CD4-positive, CD25-positive, alpha-beta regulatory T cell (primary cell): ENCODE measurements at regions not wholly inside any gene's neighbourhood (a gene's known extent, or its start where the extent isn't known, plus 50 kb on each side); places are given as distances from the start of the nearest gene placed in this dataset.
A peak's percentile ranks its signal among the peaks of the same experiment; 100 is the strongest.

Source experiments
- ATAC-seq, 2 donors: fragments of 150-1000 bp; cut with Tn5 transposase; one replicate each; pipeline ENCODE4 v1.10.0; 2021; ENCODE audit warnings: low read depth in 2 of 2, moderate number of reproducible peaks in 2 of 2, moderate library complexity in 1 of 2
- DNase-seq, 3 donors: peaks; one replicate each; pipeline versions ENCODE4 v3.0.0 to v3.0.0-alpha.2; 2012 to 2022; ENCODE audit warnings: mixed read lengths in 1 of 3
- H3K27ac ChIP-seq: one replicate; pipeline ENCODE4 v1.7.0; 2013; ENCODE audit warnings: mild to moderate bottlenecking, low read length; ENCODE audit not compliant: insufficient read depth, poor library complexity, severe bottlenecking
- H3K27me3 ChIP-seq: one replicate; pipeline ENCODE4 v1.7.0; 2013; ENCODE audit warnings: low read length; ENCODE audit not compliant: control insufficient read depth, insufficient read depth
- H3K36me3 ChIP-seq: one replicate; pipeline ENCODE4 v1.7.0; 2013; ENCODE audit warnings: mild to moderate bottlenecking, low read length, moderate library complexity; ENCODE audit not compliant: control insufficient read depth, insufficient read depth
- H3K4me1 ChIP-seq: 2 replicates; pipeline ENCODE4 v1.7.0; 2013; ENCODE audit warnings: mild to moderate bottlenecking, low read length; ENCODE audit not compliant: insufficient read depth, control insufficient read depth, poor library complexity, severe bottlenecking
- H3K4me3 ChIP-seq: one replicate; pipeline ENCODE4 v1.7.0; 2013; ENCODE audit warnings: low read depth, mild to moderate bottlenecking, low read length, moderate library complexity
- H3K9me3 ChIP-seq, 2 experiments: 1 replicate in 1 of 2; 2 replicates in 1 of 2; pipeline ENCODE4 v1.7.0; 2013; ENCODE audit warnings: low read length in 2 of 2, mild to moderate bottlenecking in 1 of 2, moderate library complexity in 1 of 2; ENCODE audit not compliant: control insufficient read depth in 2 of 2
- H3K27ac Mint-ChIP-seq, 3 donors: one replicate each; pipeline ENCODE4 v1.8.0; 2020 to 2022; ENCODE audit warnings: mild to moderate bottlenecking in 3 of 3, mixed read lengths in 3 of 3, moderate library complexity in 2 of 3
- H3K27me3 Mint-ChIP-seq: one replicate; pipeline ENCODE4 v1.8.0; 2022; ENCODE audit warnings: mild to moderate bottlenecking, mixed read lengths
- H3K36me3 Mint-ChIP-seq: one replicate; pipeline ENCODE4 v1.8.0; 2020; ENCODE audit warnings: mixed read lengths
- H3K4me1 Mint-ChIP-seq, 4 donors: one replicate each; pipeline ENCODE4 v1.8.0; 2020 to 2022; ENCODE audit warnings: mixed read lengths in 4 of 4, mild to moderate bottlenecking in 1 of 4
- H3K4me3 Mint-ChIP-seq, 4 donors: one replicate each; pipeline ENCODE4 v1.8.0; 2020 to 2022; ENCODE audit warnings: mild to moderate bottlenecking in 4 of 4, mixed read lengths in 4 of 4, moderate library complexity in 3 of 4
- H3K9me3 Mint-ChIP-seq, 7 donors: one replicate each; pipeline ENCODE4 v1.8.0; 2020 to 2022; ENCODE audit warnings: mixed read lengths in 7 of 7, mild to moderate bottlenecking in 3 of 7, moderate library complexity in 2 of 7

GRCh38 chr4:163582703-163583102, 88.2 kb downstream of the TMA16 start:
- no peak for ATAC-seq
- Mint-ChIP-seq H3K27me3 (peaks cover 18% of the 10 kb centered on the region), H3K27ac (no peak overlapping the region), H3K4me3 (no peak overlapping the region), H3K36me3 (no peaks in the 10 kb centered on the region), H3K4me1 (peaks cover 0 to 5% (median 2%) of the 10 kb centered on the region in 4 donors), H3K9me3 (peaks cover 0 to 5% (median 0%) of the 10 kb centered on the region in 7 donors)
- Histone ChIP-seq H3K27me3 (no peaks in the 10 kb centered on the region), H3K27ac (no peak overlapping the region), H3K9me3 (no peaks in the 10 kb centered on the region), H3K4me3 (no peak overlapping the region), H3K4me1 (no peaks in the 10 kb centered on the region), H3K36me3 (no peaks in the 10 kb centered on the region)
- no peak for DNase-seq

- no peaks in the 10 kb centered on the region for H3K36me3 Mint-ChIP-seq
- no peak overlapping the region for H3K4me3 ChIP-seq
- H3K4me1 ChIP-seq, result no peaks in the 10 kb centered on the region
- H3K27ac Mint-ChIP-seq, result no peak overlapping the region
- H3K27me3 Mint-ChIP-seq, result peaks cover 15% of the 10 kb centered on the region
- DNase-seq (peak in 1 of 3 donors; percentile 7), ATAC-seq (peak; percentile 28)
- H3K4me3 Mint-ChIP-seq, result no peak overlapping the region
- no peak overlapping the region for H3K27ac ChIP-seq
- H3K9me3 Mint-ChIP-seq, result peaks cover 0 to 3% (median 0%) of the 10 kb centered on the region in 7 donors
- H3K9me3 ChIP-seq, result no peaks in the 10 kb centered on the region
- no peaks in the 10 kb centered on the region for H3K27me3 ChIP-seq
- H3K4me1 Mint-ChIP-seq, result peaks cover 4 to 30% (median 9%) of the 10 kb centered on the region in 4 donors
- H3K36me3 ChIP-seq, result no peaks in the 10 kb centered on the region
Observed at GRCh38 chr4:163587867-163588266, 93.4 kb downstream of the TMA16 start.

GRCh38 chr4:163588532-163588931, 94.0 kb downstream of the TMA16 start:
- peaks cover 15% of the 10 kb centered on the region for H3K27me3 Mint-ChIP-seq
- no peak overlapping the region for H3K4me3 Mint-ChIP-seq
- Histone ChIP-seq H3K27me3 (no peaks in the 10 kb centered on the region), H3K4me3 (no peak overlapping the region), H3K27ac (no peak overlapping the region), H3K9me3 (no peaks in the 10 kb centered on the region), H3K4me1 (no peaks in the 10 kb centered on the region), H3K36me3 (no peaks in the 10 kb centered on the region)
- no peak overlapping the region for H3K27ac Mint-ChIP-seq
- ATAC-seq (no peak), DNase-seq (no peak)
- H3K4me1 Mint-ChIP-seq, result peaks cover 4 to 30% (median 9%) of the 10 kb centered on the region in 4 donors
- H3K9me3 Mint-ChIP-seq, result peaks cover 0 to 3% (median 0%) of the 10 kb centered on the region in 7 donors
- no peaks in the 10 kb centered on the region for H3K36me3 Mint-ChIP-seq

GRCh38 chr4:163590103-163590502, 95.6 kb downstream of the TMA16 start:
- Mint-ChIP-seq H3K9me3 (peaks cover 0 to 3% (median 0%) of the 10 kb centered on the region in 7 donors), H3K36me3 (peaks cover 3% of the 10 kb centered on the region), H3K4me3 (no peak overlapping the region), H3K27me3 (peaks cover 9% of the 10 kb centered on the region), H3K4me1 (peaks cover 4 to 30% (median 8%) of the 10 kb centered on the region in 4 donors), H3K27ac (no peak overlapping the region)
- DNase-seq (no peak), ATAC-seq (no peak)
- no peaks in the 10 kb centered on the region for H3K9me3 ChIP-seq
- H3K36me3 ChIP-seq, result no peaks in the 10 kb centered on the region
- H3K4me3 ChIP-seq, result no peak overlapping the region
- no peak overlapping the region for H3K27ac ChIP-seq
- H3K27me3 ChIP-seq, result no peaks in the 10 kb centered on the region
- H3K4me1 ChIP-seq, result no peaks in the 10 kb centered on the region

GRCh38 chr4:163590619-163591264, 96.3 kb downstream of the TMA16 start:
- no peaks in the 10 kb centered on the region for H3K4me1 ChIP-seq
- ATAC-seq, result no peak
- peaks cover 13% of the 10 kb centered on the region for H3K27me3 Mint-ChIP-seq
- H3K4me3 ChIP-seq, result no peak overlapping the region
- H3K36me3 ChIP-seq, result no peaks in the 10 kb centered on the region
- H3K36me3 Mint-ChIP-seq, result peaks cover 3% of the 10 kb centered on the region
- DNase-seq, result no peak
- H3K9me3 ChIP-seq, result no peaks in the 10 kb centered on the region
- H3K27me3 ChIP-seq, result no peaks in the 10 kb centered on the region
- H3K4me1 Mint-ChIP-seq, result peaks cover 4 to 30% (median 7%) of the 10 kb centered on the region in 4 donors
- H3K9me3 Mint-ChIP-seq, result peaks cover 0 to 3% (median 0%) of the 10 kb centered on the region in 7 donors
- peak overlapping the region in 1 of 3 donors; percentile 5 for H3K27ac Mint-ChIP-seq
- H3K4me3 Mint-ChIP-seq, result no peak overlapping the region
- H3K27ac ChIP-seq, result no peak overlapping the region

- peaks cover 3% of the 10 kb centered on the region for H3K36me3 Mint-ChIP-seq
- ATAC-seq (no peak), DNase-seq (no peak)
- Histone ChIP-seq H3K36me3 (no peaks in the 10 kb centered on the region), H3K27me3 (no peaks in the 10 kb centered on the region), H3K9me3 (no peaks in the 10 kb centered on the region), H3K27ac (no peak overlapping the region), H3K4me1 (no peaks in the 10 kb centered on the region), H3K4me3 (no peak overlapping the region)
- peaks cover 0 to 3% (median 0%) of the 10 kb centered on the region in 7 donors for H3K9me3 Mint-ChIP-seq
- peaks cover 4 to 30% (median 7%) of the 10 kb centered on the region in 4 donors for H3K4me1 Mint-ChIP-seq
- no peak overlapping the region for H3K4me3 Mint-ChIP-seq
- H3K27me3 Mint-ChIP-seq, result peaks cover 10% of the 10 kb centered on the region
- peak overlapping the region in 1 of 3 donors; percentile 5 for H3K27ac Mint-ChIP-seq
Observed at GRCh38 chr4:163591614-163592020, 97.1 kb downstream of the TMA16 start.

- no peak overlapping the region for H3K27ac ChIP-seq
- H3K4me3 ChIP-seq, result no peak overlapping the region
- H3K9me3 ChIP-seq, result no peaks in the 10 kb centered on the region
- DNase-seq, result no peak
- Mint-ChIP-seq H3K9me3 (peaks cover 0 to 3% (median 0%) of the 10 kb centered on the region in 7 donors), H3K27ac (no peak overlapping the region), H3K27me3 (peaks cover 10% of the 10 kb centered on the region), H3K4me1 (peaks cover 4 to 30% (median 7%) of the 10 kb centered on the region in 4 donors), H3K4me3 (no peak overlapping the region), H3K36me3 (peaks cover 3% of the 10 kb centered on the region)
- H3K36me3 ChIP-seq, result no peaks in the 10 kb centered on the region
- ATAC-seq, result no peak
- no peaks in the 10 kb centered on the region for H3K27me3 ChIP-seq
- no peaks in the 10 kb centered on the region for H3K4me1 ChIP-seq
Observed at GRCh38 chr4:163592212-163592611, 97.7 kb downstream of the TMA16 start.

GRCh38 chr4:163595580-163595979, 101.1 kb downstream of the TMA16 start:
- H3K9me3 ChIP-seq, result no peaks in the 10 kb centered on the region
- no peak overlapping the region for H3K4me3 ChIP-seq
- peaks cover 0 to 3% (median 0%) of the 10 kb centered on the region in 7 donors for H3K9me3 Mint-ChIP-seq
- H3K36me3 Mint-ChIP-seq, result peaks cover 3% of the 10 kb centered on the region
- no peaks in the 10 kb centered on the region for H3K36me3 ChIP-seq
- H3K4me3 Mint-ChIP-seq, result no peak overlapping the region
- peaks cover 0 to 18% (median 7%) of the 10 kb centered on the region in 4 donors for H3K4me1 Mint-ChIP-seq
- no peak for DNase-seq
- H3K27me3 ChIP-seq, result no peaks in the 10 kb centered on the region
- no peak overlapping the region for H3K27ac ChIP-seq
- no peak overlapping the region for H3K27ac Mint-ChIP-seq
- H3K4me1 ChIP-seq, result no peaks in the 10 kb centered on the region
- ATAC-seq, result no peak
- H3K27me3 Mint-ChIP-seq, result peaks cover 4% of the 10 kb centered on the region
